Glutamatergic neuron (in vitro differentiated cells): ENCODE measurements at regions not wholly inside any gene's neighbourhood (a gene's known extent, or its start where the extent isn't known, plus 50 kb on each side); places are given as distances from the start of the nearest gene placed in this dataset.

Experiments used
- DNase-seq: peaks from one replicate; pipeline ENCODE4 v3.0.0; 2022
- H3K27ac Mint-ChIP-seq: one replicate; pipeline ENCODE4 v1.8.0; 2020; ENCODE audit warnings: mild to moderate bottlenecking, mixed read lengths, inconsistent platforms; ENCODE audit not compliant: unreplicated experiment
- H3K27me3 Mint-ChIP-seq: one replicate; pipeline ENCODE4 v1.8.0; 2020; ENCODE audit warnings: mild to moderate bottlenecking, moderate library complexity, mixed read lengths, inconsistent platforms; ENCODE audit not compliant: unreplicated experiment
- H3K36me3 Mint-ChIP-seq: one replicate; pipeline ENCODE4 v1.8.0; 2020; ENCODE audit warnings: mild to moderate bottlenecking, mixed read lengths, inconsistent platforms; ENCODE audit not compliant: unreplicated experiment
- H3K4me1 Mint-ChIP-seq: one replicate; pipeline ENCODE4 v1.8.0; 2020; ENCODE audit warnings: mild to moderate bottlenecking, low read depth, mixed read lengths, inconsistent platforms; ENCODE audit not compliant: unreplicated experiment
- H3K4me3 Mint-ChIP-seq: one replicate; pipeline ENCODE4 v1.8.0; 2020; ENCODE audit warnings: mild to moderate bottlenecking, mixed read lengths, inconsistent platforms; ENCODE audit not compliant: unreplicated experiment
- H3K9me3 Mint-ChIP-seq: one replicate; pipeline ENCODE4 v1.8.0; 2020; ENCODE audit warnings: mild to moderate bottlenecking, moderate library complexity, mixed read lengths, inconsistent platforms; ENCODE audit not compliant: unreplicated experiment
- TF ChIP-seq, protein P1 (sequence below): fragments of 200-600 bp; sonication (generic); IDR thresholded peaks from one replicate; pipeline ENCODE4 v1.5.0; 2021; ENCODE audit not compliant: partially characterized antibody, unreplicated experiment

DNA sequence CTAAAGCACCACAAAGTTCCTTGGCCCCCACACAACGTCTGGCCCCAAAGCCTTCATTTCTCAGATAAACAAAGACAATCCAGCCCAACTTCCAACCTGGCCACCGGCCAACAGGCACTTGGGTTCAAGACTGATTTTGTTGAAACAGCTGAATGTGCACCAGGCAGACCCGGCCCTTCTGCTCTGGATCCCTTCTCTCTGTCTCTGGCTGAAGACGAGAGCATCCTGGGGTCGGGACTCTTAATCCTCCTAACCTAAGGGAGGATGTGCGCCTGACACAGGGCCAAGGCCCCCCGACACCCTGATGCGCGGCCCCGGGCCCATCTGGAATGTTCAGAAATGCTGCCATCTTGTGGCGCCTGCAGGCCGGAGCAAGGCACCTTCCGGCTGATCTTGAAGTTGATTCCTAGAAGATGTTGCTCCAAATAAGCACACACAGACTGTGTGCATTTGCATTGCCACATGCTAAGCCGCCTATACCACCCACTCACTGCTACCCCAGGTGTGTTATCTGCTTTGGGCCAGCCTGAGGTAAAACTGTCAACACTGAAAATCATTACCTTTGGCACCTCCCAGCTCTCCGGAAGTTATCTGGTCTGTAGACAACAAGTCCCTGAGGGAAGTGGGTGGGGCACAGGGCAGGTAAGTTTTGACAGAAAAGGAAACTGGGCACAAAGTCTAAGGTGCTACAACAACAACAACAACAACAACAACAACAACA, 98.4 kb upstream of the HABP2 start:
- H3K27ac Mint-ChIP-seq, result no peak overlapping the region
- no peaks in the 10 kb centered on the region for H3K4me1 Mint-ChIP-seq
- H3K4me3 Mint-ChIP-seq, result no peak overlapping the region
- TF ChIP-seq, protein P1, sequence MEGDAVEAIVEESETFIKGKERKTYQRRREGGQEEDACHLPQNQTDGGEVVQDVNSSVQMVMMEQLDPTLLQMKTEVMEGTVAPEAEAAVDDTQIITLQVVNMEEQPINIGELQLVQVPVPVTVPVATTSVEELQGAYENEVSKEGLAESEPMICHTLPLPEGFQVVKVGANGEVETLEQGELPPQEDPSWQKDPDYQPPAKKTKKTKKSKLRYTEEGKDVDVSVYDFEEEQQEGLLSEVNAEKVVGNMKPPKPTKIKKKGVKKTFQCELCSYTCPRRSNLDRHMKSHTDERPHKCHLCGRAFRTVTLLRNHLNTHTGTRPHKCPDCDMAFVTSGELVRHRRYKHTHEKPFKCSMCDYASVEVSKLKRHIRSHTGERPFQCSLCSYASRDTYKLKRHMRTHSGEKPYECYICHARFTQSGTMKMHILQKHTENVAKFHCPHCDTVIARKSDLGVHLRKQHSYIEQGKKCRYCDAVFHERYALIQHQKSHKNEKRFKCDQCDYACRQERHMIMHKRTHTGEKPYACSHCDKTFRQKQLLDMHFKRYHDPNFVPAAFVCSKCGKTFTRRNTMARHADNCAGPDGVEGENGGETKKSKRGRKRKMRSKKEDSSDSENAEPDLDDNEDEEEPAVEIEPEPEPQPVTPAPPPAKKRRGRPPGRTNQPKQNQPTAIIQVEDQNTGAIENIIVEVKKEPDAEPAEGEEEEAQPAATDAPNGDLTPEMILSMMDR, result peak; percentile 61
- peaks cover 1% of the 10 kb centered on the region for H3K27me3 Mint-ChIP-seq
- no peaks in the 10 kb centered on the region for H3K36me3 Mint-ChIP-seq
- peak; percentile 59 for DNase-seq
- H3K9me3 Mint-ChIP-seq, result peaks cover 2% of the 10 kb centered on the region

DNA sequence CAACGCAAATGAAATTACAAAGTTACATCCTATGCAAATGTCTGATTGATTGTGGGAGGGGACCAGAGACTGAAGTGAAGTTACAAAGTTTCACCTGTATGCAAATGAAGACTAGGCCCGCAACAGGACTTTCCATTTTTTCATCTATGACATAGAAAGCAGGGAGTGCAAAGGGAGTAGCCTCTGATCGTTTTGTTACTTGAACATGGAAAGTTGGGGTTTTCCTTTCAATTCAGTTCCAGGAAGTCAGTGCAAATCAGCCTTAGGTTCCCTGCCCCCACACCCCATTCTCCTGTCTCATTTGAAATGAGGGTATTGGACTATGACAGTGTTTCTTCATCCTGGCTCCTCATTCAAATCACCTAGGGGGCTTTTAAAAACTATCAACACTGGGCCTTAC, 96.9 kb upstream of the HABP2 start:
- DNase-seq, result no peak
- Mint-ChIP-seq H3K4me3 (no peak overlapping the region), H3K4me1 (no peaks in the 10 kb centered on the region), H3K27me3 (peaks cover 1% of the 10 kb centered on the region), H3K27ac (no peak overlapping the region), H3K36me3 (no peaks in the 10 kb centered on the region), H3K9me3 (peaks cover 2% of the 10 kb centered on the region)
- TF ChIP-seq, protein P1, result no peak

DNA sequence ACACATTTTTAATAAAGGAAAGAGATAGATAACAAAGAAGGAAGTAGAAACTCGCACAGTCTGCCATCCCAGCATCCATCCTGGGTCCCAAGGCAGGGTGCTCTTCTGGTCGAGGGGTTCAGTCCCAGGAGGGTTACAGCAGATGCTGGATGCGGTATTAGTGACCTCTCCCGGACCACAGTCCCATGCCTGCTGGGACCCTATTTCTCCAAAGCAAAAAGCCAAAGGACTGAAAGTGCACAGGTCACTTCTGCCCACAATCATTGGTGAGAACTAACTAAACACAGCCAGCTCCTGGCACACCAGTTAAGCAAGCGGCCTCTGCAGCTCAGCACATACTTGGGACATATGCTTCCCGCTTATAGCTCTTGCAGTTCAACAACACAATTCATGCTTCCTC, 96.1 kb upstream of the HABP2 start:
- no peak overlapping the region for H3K4me3 Mint-ChIP-seq
- no peaks in the 10 kb centered on the region for H3K4me1 Mint-ChIP-seq
- H3K9me3 Mint-ChIP-seq, result peaks cover 2% of the 10 kb centered on the region
- peaks cover 1% of the 10 kb centered on the region for H3K27me3 Mint-ChIP-seq
- no peak for DNase-seq
- TF ChIP-seq, protein P1, result no peak
- H3K36me3 Mint-ChIP-seq, result no peaks in the 10 kb centered on the region
- H3K27ac Mint-ChIP-seq, result no peak overlapping the region

DNA sequence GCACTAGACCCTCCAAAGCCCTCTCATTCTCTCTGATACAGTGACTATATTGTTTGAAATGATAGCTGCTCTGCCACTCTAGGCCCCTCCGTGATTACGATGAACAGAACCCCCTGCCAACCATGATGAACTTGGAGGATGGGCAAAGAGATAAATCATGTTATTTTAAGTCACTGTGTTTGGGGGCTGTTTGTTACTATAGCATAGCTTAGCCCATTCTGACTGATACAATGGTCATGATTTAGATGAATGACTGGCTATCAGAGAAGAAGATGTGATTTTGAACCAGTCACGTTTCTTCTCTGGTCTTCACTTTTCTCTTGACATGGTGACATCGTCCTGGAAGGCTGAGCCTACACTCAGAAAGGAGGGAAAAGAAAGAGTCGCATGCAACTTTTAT, 95.4 kb upstream of the HABP2 start:
- H3K4me3 Mint-ChIP-seq, result no peak overlapping the region

DNA sequence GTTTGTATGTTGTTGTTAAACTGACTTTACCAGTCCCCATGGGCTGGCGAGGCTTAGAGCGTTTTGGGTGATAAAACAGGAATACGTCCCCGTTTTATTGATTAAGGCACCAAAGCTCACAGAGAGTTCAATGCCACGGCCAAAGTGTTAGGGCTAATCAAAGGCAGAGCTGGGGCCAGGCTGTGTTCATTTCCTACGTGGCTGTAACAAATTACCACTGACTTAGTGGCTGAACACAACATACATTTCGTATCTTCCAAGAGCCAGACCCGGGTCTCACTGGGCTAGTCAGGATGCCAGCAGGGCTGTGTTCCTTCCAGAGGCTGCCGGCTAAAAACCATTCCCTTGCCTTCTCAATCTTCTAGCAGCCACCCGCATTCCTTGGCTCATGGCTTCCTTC, 94.4 kb upstream of the HABP2 start:
- Mint-ChIP-seq H3K4me3 (no peak overlapping the region), H3K4me1 (no peaks in the 10 kb centered on the region), H3K36me3 (no peaks in the 10 kb centered on the region), H3K9me3 (peaks cover 2% of the 10 kb centered on the region), H3K27me3 (peaks cover 1% of the 10 kb centered on the region), H3K27ac (no peak overlapping the region)
- TF ChIP-seq, protein P1, result no peak
- no peak for DNase-seq

More for the DNA sequence above, 95.4 kb upstream of the HABP2 start:
- TF ChIP-seq, protein P1, result no peak
- H3K36me3 Mint-ChIP-seq, result no peaks in the 10 kb centered on the region
- H3K9me3 Mint-ChIP-seq, result peaks cover 2% of the 10 kb centered on the region
- H3K27ac Mint-ChIP-seq, result no peak overlapping the region
- no peaks in the 10 kb centered on the region for H3K4me1 Mint-ChIP-seq
- no peak for DNase-seq
- H3K27me3 Mint-ChIP-seq, result peaks cover 1% of the 10 kb centered on the region
